ENCODE measurements at regions not wholly inside any gene's neighbourhood (a gene's known extent, or its start where the extent isn't known, plus 50 kb on each side); places are given as distances from the start of the nearest gene placed in this dataset.

- TF ChIP-seq CTCF (IDR thresholded peaks at IDR 0.05; ENCODE audit: low read length) = no peak
- TF ChIP-seq EZH2 (IDR thresholded peaks at IDR 0.05; ENCODE audit: borderline replicate concordance, low read length) = no peak
Observed at GRCh38 chr6:167748458-167749379, 78.0 kb upstream of the AFDN start.

Measured in OCI-LY1 (cell line).